GM12878 (cell line): ENCODE measurements at regions not wholly inside any gene's neighbourhood (a gene's known extent, or its start where the extent isn't known, plus 50 kb on each side); places are given as distances from the start of the nearest gene placed in this dataset.

Experiments
- ATAC-seq: fragments of 200-7000 bp; cut with Tn5 transposase; 3 replicates; pipeline ENCODE4 v1.9.1; 2020; ENCODE audit warnings: mild to moderate bottlenecking, moderate library complexity
- BruUV-seq: library from RNA; stranded (reverse); fragments of 400-500 nt; replicated peaks from 2 replicates; lab custom pipeline; 2021; lab: Mats Ljungman, UMichigan
- CTCF ChIA-PET: fragments of 300-600 bp; sonication (Branson Sonifier 250); formaldehyde crosslinking; extraction: SDS; loops from one replicate; lab custom pipeline; 2021; ENCODE audit warnings: inconsistent platforms; lab: Yijun Ruan, JAX
- POLR2A ChIA-PET: fragments of 350-600 bp; formaldehyde crosslinking; extraction: SDS; loops from one replicate; lab custom pipeline; 2021; ENCODE audit warnings: inconsistent platforms; lab: Charles Lee
- RAD21 ChIA-PET: fragments of 300-600 bp; sonication (Branson Sonifier 250); formaldehyde crosslinking; loops from one replicate; lab custom pipeline; 2023; ENCODE audit warnings: antibody characterized with exemption; ENCODE audit not compliant: unreplicated experiment; lab: Charles Lee
- SMC1A ChIA-PET: fragments of 300-600 bp; sonication (Branson Sonifier 250); formaldehyde crosslinking; loops from one replicate; lab custom pipeline; 2023; ENCODE audit not compliant: unreplicated experiment, uncharacterized antibody; lab: Charles Lee
- DNase-seq: peaks from one replicate; pipeline ENCODE4 v3.0.0-alpha.2; 2011; ENCODE audit warnings: low read depth, low spot score
- FAIRE-seq: peaks from 3 replicates; lab custom pipeline; 2011; peaks lifted over from hg19 to GRCh38; lab: Jason Lieb, UNC
- H2AFZ ChIP-seq: 2 replicates; pipeline ENCODE4 v1.6.0; 2011; ENCODE audit warnings: low read depth, low read length, control low read depth; ENCODE audit not compliant: control insufficient read depth
- H3K27ac ChIP-seq: 2 replicates; pipeline ENCODE4 v1.5.1; 2011; ENCODE audit warnings: control low read depth; ENCODE audit not compliant: control insufficient read depth, insufficient read depth
- H3K27me3 ChIP-seq, 2 experiments: replicated peaks in 1 of 2; 2 replicates each; pipeline versions ENCODE4 v1.6.0 to v1.6.1; 2011; ENCODE audit warnings: low read length in 1 of 2; ENCODE audit not compliant: control insufficient read depth in 2 of 2, insufficient read depth in 2 of 2
- H3K36me3 ChIP-seq, 2 experiments: 2 replicates each; pipeline ENCODE4 v1.5.1; 2011; ENCODE audit warnings: low read length in 1 of 2; ENCODE audit not compliant: control insufficient read depth in 2 of 2, insufficient read depth in 2 of 2
- H3K4me1 ChIP-seq: 2 replicates; pipeline ENCODE4 v1.6.1; 2011; ENCODE audit warnings: mild to moderate bottlenecking, low read length, moderate library complexity, mixed read lengths; ENCODE audit not compliant: control insufficient read depth, insufficient read depth
- H3K4me2 ChIP-seq: 2 replicates; pipeline ENCODE4 v1.6.0; 2011; ENCODE audit warnings: control low read depth; ENCODE audit not compliant: control insufficient read depth, insufficient read depth
- H3K4me3 ChIP-seq: fragments of 200-600 bp; sonication (generic); 2 replicates; pipeline ENCODE4 v1.5.1; 2016
- H3K79me2 ChIP-seq: 2 replicates; pipeline ENCODE4 v1.6.0; 2011; ENCODE audit warnings: low read length; ENCODE audit not compliant: control insufficient read depth, insufficient read depth
- H3K9ac ChIP-seq: 2 replicates; pipeline ENCODE4 v1.8.0; 2011; ENCODE audit warnings: low read length, control low read depth, mixed read lengths; ENCODE audit not compliant: control insufficient read depth, insufficient read depth
- H3K9me3 ChIP-seq: replicated peaks from 3 replicates; pipeline ENCODE4 v1.5.1; 2011; ENCODE audit warnings: mild to moderate bottlenecking, low read length; ENCODE audit not compliant: control insufficient read depth, insufficient read depth
- H4K20me1 ChIP-seq: 2 replicates; pipeline ENCODE4 v1.6.0; 2011; ENCODE audit not compliant: control insufficient read depth, insufficient read depth
- CHD4 ChIP-seq: fragments of 200-600 bp; sonication (generic); IDR thresholded peaks from 2 replicates; pipeline ENCODE4 v1.6.1; 2016; ENCODE audit warnings: mild to moderate bottlenecking
- CREB1 ChIP-seq: IDR thresholded peaks from 2 replicates; pipeline ENCODE4 v1.6.1; 2012; ENCODE audit warnings: low read depth, mild to moderate bottlenecking, inconsistent platforms
- CREM ChIP-seq: IDR thresholded peaks from 2 replicates; pipeline ENCODE4 v1.6.1; 2014; ENCODE audit warnings: antibody characterized with exemption, low read depth
- EED ChIP-seq: sonication (generic); IDR thresholded peaks from 2 replicates; pipeline ENCODE4 v1.6.1; 2016; ENCODE audit warnings: antibody characterized with exemption, low read depth
- EP300 ChIP-seq, 2 experiments: fragments of 150-350 bp in 1 of 2; IDR thresholded peaks; 2 replicates each; pipeline ENCODE4 v1.6.1; 2011 to 2012; ENCODE audit warnings: low read depth in 2 of 2, low read length in 2 of 2, borderline replicate concordance in 1 of 2, improper control_type of control experiment in 1 of 2, inconsistent platforms in 1 of 2; ENCODE audit not compliant: control insufficient read depth in 1 of 2
- ETV6 ChIP-seq, 2 experiments: fragments of 450-650 bp in 1 of 2; IDR thresholded peaks in 1 of 2; conservative IDR thresholded peaks in 1 of 2; 2 replicates each; pipeline ENCODE4 v1.6.1; 2014; ENCODE audit warnings: antibody characterized with exemption in 1 of 2, borderline replicate concordance in 1 of 2, low read depth in 1 of 2, mild to moderate bottlenecking in 1 of 2, moderate library complexity in 1 of 2
- IKZF2 ChIP-seq, 2 experiments: fragments of 450-650 bp; IDR thresholded peaks; 2 replicates each; pipeline ENCODE4 v1.6.1; 2017; ENCODE audit warnings: mild to moderate bottlenecking in 2 of 2, moderate library complexity in 2 of 2
- JUND ChIP-seq: IDR thresholded peaks from 2 replicates; pipeline ENCODE4 v1.6.1; 2012; ENCODE audit warnings: low read depth, mild to moderate bottlenecking, low read length, improper control_type of control experiment, moderate library complexity
- LARP7 ChIP-seq: fragments of 450-650 bp; IDR thresholded peaks from 2 replicates; pipeline ENCODE4 v1.6.1; 2017; ENCODE audit warnings: mild to moderate bottlenecking
- MEF2A ChIP-seq: IDR thresholded peaks from 2 replicates; pipeline ENCODE4 v1.6.1; 2011; ENCODE audit warnings: low read depth, mild to moderate bottlenecking, low read length, moderate library complexity; ENCODE audit not compliant: insufficient read depth
- MEF2B ChIP-seq: fragments of 450-650 bp; IDR thresholded peaks from 2 replicates; pipeline ENCODE4 v1.6.1; 2018; ENCODE audit warnings: mild to moderate bottlenecking, moderate library complexity; ENCODE audit not compliant: partially characterized antibody, poor library complexity, severe bottlenecking
- NFXL1 ChIP-seq: fragments of 450-650 bp; IDR thresholded peaks from 2 replicates; pipeline ENCODE4 v1.6.1; 2017; ENCODE audit warnings: antibody characterized with exemption, mild to moderate bottlenecking, borderline replicate concordance
- PAX8 ChIP-seq: fragments of 450-650 bp; IDR thresholded peaks from 2 replicates; pipeline ENCODE4 v1.6.1; 2017; ENCODE audit warnings: mild to moderate bottlenecking, moderate library complexity
- SUPT20H ChIP-seq: IDR thresholded peaks from 2 replicates; pipeline ENCODE4 v1.6.1; 2011; ENCODE audit warnings: low read depth, mild to moderate bottlenecking, low read length, moderate library complexity, borderline replicate concordance; ENCODE audit not compliant: control insufficient read depth
- ZSCAN29 ChIP-seq: fragments of 450-650 bp; IDR thresholded peaks from 2 replicates; pipeline ENCODE4 v1.6.1; 2017; ENCODE audit warnings: mild to moderate bottlenecking, moderate library complexity
- WGBS: methylation state at CpG from one replicate; pipeline ENCODE4 v1.1.6; 2016; ENCODE audit warnings: low lambda C conversion rate; ENCODE audit not compliant: insufficient replicate concordance, insufficient coverage; ENCODE audit errors: missing lambda C conversion rate; 5-methylcytosine and 5-hydroxymethylcytosine counted together
- in situ Hi-C: fragments of 300-500 bp; cut with MboI; formaldehyde crosslinking; loops from 9 replicates; pipeline ENCODE4 v1.14.3; 2018; ENCODE audit warnings: mixed read lengths
- intact Hi-C: fragments of 100-400 bp; cut with micrococcal nuclease; formaldehyde crosslinking; loops from one replicate; pipeline ENCODE4 v1.14.2; 2022; ENCODE audit not compliant: unreplicated experiment
- TF ChIP-seq, protein P1 (sequence below): fragments of 450-650 bp; IDR thresholded peaks from 2 replicates; pipeline ENCODE4 v1.6.1; 2017; ENCODE audit warnings: borderline replicate concordance
- TF ChIP-seq, protein P2 (sequence below): fragments of 150-350 bp; IDR thresholded peaks from 2 replicates; pipeline ENCODE4 v1.6.1; 2014; ENCODE audit warnings: mild to moderate bottlenecking, low read depth, low read length

GRCh38 chr6:165776691-165777090 lies 113.7 kb upstream of the PDE10A start:
- no peaks in the 10 kb centered on the region for H3K4me1 ChIP-seq
- TF ChIP-seq CREB1, result no peak
- no peak for TF ChIP-seq LARP7
- TF ChIP-seq EED, result no peak
- TF ChIP-seq SUPT20H, result no peak
- no TSS peak for BruUV-seq
- no peak overlapping the region for H2AFZ ChIP-seq
- ChIA-PET CTCF (no interaction called here), SMC1A (no interaction called here), POLR2A (no interaction called here), RAD21 (no interaction called here)
- H4K20me1 ChIP-seq, result no peaks in the 10 kb centered on the region
- in situ Hi-C loops (no loop called here), intact Hi-C loops (no loop called here)
- 1% methylated on average over 5 of the region's 5 CpGs for WGBS
- no peaks in the 10 kb centered on the region for H3K9me3 ChIP-seq
- no peak overlapping the region for H3K4me2 ChIP-seq
- no peak overlapping the region for H3K4me3 ChIP-seq
- no peak for DNase-seq
- no peak overlapping the region for H3K9ac ChIP-seq
- H3K36me3 ChIP-seq, result no peaks in the 10 kb centered on the region
- no peak for FAIRE-seq
- ATAC-seq, result no peak
- no peak overlapping the region for H3K27ac ChIP-seq
- no peaks in the 10 kb centered on the region; a peak in 1 of 4 replicates for H3K27me3 ChIP-seq
- H3K79me2 ChIP-seq, result no peaks in the 10 kb centered on the region

DNA sequence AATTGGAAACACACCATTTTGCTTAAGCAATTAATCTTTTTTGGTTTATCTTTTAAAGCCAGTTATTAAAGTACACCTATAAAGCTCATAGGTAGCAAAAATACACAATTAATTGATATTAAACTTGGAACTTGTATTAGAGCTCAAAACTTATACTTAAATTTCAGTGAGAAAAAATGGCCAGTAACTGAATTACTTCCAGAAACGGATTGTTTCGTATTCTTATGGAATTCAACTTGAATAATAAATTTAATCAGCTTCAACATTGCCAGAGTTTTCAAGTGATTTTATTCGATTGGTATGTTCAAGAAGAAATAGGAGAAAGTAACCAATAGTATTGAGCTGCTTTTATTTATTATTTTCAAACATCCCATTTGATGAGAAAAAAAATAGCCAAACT lies 112.7 kb upstream of the PDE10A start:
- CTCF ChIA-PET, result interaction anchor here (0.7 to 1.8 kb wide), 2 partner anchors 8 to 49 kb away, joined by 3 to 4 read pairs; no protein-coding TSS in a partner anchor
- TF ChIP-seq NFXL1 (no peak), ZSCAN29 (no peak), IKZF2 (IDR thresholded peaks at IDR 0.05) (no peak), CHD4 (no peak), PAX8 (no peak), MEF2B (no peak), ETV6 (conservative IDR thresholded peaks at IDR 0.05 in 1 of 2, IDR thresholded peaks at IDR 0.05 in 1 of 2; ENCODE audit: borderline replicate concordance in 1 of 2, low read depth in 1 of 2) (no peak), JUND (no peak), EP300 (IDR thresholded peaks at IDR 0.05; ENCODE audit: borderline replicate concordance in 1 of 2, control insufficient read depth in 1 of 2, low read depth in 2 of 2, low read length in 2 of 2) (no peak), CREM (no peak), MEF2A (no peak)
- TF ChIP-seq, protein P1, sequence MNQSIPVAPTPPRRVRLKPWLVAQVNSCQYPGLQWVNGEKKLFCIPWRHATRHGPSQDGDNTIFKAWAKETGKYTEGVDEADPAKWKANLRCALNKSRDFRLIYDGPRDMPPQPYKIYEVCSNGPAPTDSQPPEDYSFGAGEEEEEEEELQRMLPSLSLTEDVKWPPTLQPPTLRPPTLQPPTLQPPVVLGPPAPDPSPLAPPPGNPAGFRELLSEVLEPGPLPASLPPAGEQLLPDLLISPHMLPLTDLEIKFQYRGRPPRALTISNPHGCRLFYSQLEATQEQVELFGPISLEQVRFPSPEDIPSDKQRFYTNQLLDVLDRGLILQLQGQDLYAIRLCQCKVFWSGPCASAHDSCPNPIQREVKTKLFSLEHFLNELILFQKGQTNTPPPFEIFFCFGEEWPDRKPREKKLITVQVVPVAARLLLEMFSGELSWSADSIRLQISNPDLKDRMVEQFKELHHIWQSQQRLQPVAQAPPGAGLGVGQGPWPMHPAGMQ, result no peak
- TF ChIP-seq, protein P2, sequence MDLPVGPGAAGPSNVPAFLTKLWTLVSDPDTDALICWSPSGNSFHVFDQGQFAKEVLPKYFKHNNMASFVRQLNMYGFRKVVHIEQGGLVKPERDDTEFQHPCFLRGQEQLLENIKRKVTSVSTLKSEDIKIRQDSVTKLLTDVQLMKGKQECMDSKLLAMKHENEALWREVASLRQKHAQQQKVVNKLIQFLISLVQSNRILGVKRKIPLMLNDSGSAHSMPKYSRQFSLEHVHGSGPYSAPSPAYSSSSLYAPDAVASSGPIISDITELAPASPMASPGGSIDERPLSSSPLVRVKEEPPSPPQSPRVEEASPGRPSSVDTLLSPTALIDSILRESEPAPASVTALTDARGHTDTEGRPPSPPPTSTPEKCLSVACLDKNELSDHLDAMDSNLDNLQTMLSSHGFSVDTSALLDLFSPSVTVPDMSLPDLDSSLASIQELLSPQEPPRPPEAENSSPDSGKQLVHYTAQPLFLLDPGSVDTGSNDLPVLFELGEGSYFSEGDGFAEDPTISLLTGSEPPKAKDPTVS, result no peak

More for the DNA sequence above, 112.7 kb upstream of the PDE10A start:
- Histone ChIP-seq H3K27ac (no peak overlapping the region), H2AFZ (no peak overlapping the region), H3K79me2 (no peaks in the 10 kb centered on the region), H3K9me3 (no peaks in the 10 kb centered on the region), H3K9ac (no peak overlapping the region), H3K27me3 (no peaks in the 10 kb centered on the region; a peak in 1 of 4 replicates), H3K4me1 (no peaks in the 10 kb centered on the region), H3K4me3 (no peak overlapping the region), H3K36me3 (no peaks in the 10 kb centered on the region), H4K20me1 (no peaks in the 10 kb centered on the region), H3K4me2 (no peak overlapping the region)
- intact Hi-C loops, result no loop called here
- RAD21 ChIA-PET, result no interaction called here
- in situ Hi-C loops, result no loop called here
- ATAC-seq, result no peak
- no TSS peak for BruUV-seq
- DNase-seq, result no peak
- WGBS, result 9% methylated on average over 3 of the region's 3 CpGs
- SMC1A ChIA-PET, result no interaction called here
- no peak for FAIRE-seq
- POLR2A ChIA-PET, result no interaction called here
